ENCODE measurements at regions not wholly inside any gene's neighbourhood (a gene's known extent, or its start where the extent isn't known, plus 50 kb on each side); places are given as distances from the start of the nearest gene placed in this dataset.

GRCh38 chr3:135419155-135419554 is 546.4 kb upstream of the PPP2R3A start:
- TF ChIP-seq, protein P1, sequence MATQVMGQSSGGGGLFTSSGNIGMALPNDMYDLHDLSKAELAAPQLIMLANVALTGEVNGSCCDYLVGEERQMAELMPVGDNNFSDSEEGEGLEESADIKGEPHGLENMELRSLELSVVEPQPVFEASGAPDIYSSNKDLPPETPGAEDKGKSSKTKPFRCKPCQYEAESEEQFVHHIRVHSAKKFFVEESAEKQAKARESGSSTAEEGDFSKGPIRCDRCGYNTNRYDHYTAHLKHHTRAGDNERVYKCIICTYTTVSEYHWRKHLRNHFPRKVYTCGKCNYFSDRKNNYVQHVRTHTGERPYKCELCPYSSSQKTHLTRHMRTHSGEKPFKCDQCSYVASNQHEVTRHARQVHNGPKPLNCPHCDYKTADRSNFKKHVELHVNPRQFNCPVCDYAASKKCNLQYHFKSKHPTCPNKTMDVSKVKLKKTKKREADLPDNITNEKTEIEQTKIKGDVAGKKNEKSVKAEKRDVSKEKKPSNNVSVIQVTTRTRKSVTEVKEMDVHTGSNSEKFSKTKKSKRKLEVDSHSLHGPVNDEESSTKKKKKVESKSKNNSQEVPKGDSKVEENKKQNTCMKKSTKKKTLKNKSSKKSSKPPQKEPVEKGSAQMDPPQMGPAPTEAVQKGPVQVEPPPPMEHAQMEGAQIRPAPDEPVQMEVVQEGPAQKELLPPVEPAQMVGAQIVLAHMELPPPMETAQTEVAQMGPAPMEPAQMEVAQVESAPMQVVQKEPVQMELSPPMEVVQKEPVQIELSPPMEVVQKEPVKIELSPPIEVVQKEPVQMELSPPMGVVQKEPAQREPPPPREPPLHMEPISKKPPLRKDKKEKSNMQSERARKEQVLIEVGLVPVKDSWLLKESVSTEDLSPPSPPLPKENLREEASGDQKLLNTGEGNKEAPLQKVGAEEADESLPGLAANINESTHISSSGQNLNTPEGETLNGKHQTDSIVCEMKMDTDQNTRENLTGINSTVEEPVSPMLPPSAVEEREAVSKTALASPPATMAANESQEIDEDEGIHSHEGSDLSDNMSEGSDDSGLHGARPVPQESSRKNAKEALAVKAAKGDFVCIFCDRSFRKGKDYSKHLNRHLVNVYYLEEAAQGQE (IDR thresholded peaks at IDR 0.05; ENCODE audit: borderline replicate concordance) = no peak
- no peak for TF ChIP-seq RAD21 (conservative IDR thresholded peaks at IDR 0.05)
- TF ChIP-seq CTCF (IDR thresholded peaks at IDR 0.05; ENCODE audit: poor library complexity, severe bottlenecking) = no peak
- Histone ChIP-seq H3K27me3 (ENCODE audit: insufficient read depth, low read depth, low read length) (no peaks in the 10 kb centered on the region), H4K20me1 (ENCODE audit: insufficient read depth) (no peaks in the 10 kb centered on the region), H3K36me3 (ENCODE audit: insufficient read depth, low read length) (no peaks in the 10 kb centered on the region), H3K4me2 (ENCODE audit: low read length) (no peak overlapping the region), H3K79me2 (replicated peaks; ENCODE audit: insufficient read depth, low read length) (no peaks in the 10 kb centered on the region), H3K9me2 (ENCODE audit: insufficient read depth, low read length) (no peaks in the 10 kb centered on the region), H3K9me3 (ENCODE audit: low read length) (no peaks in the 10 kb centered on the region), H3K27ac (ENCODE audit: low read length) (no peak overlapping the region), H3F3A (ENCODE audit: insufficient read depth, low read length, poor library complexity, severe bottlenecking) (no peaks in the 10 kb centered on the region), H2AFZ (ENCODE audit: low read depth, low read length) (no peak overlapping the region), H3K4me3 (ENCODE audit: low read length) (no peak overlapping the region), H3K9ac (ENCODE audit: low read length) (no peak overlapping the region)

DNA sequence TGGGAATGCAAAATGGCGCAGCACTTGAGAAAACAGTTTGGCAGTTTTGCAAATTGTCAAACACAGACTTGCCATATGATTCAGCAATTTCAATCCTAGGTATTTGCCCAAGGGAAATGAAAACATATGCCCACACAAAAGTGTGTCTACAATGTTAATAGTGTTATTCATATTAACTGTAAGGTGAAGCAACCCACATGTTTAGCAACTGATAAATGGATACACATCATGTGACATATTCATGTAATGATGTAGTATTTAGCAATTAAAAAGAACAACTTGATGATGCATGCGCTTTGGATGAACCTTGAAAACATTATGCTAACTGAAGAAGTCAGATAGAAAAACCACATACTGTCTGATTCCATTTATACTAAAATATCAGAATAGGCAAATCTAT is 539.0 kb upstream of the PPP2R3A start:
- Histone ChIP-seq H3K27me3 (ENCODE audit: insufficient read depth, low read depth, low read length) (no peaks in the 10 kb centered on the region), H3K36me3 (ENCODE audit: insufficient read depth, low read length) (no peaks in the 10 kb centered on the region), H3K9ac (ENCODE audit: low read length) (no peak overlapping the region), H3K27ac (ENCODE audit: low read length) (no peak overlapping the region), H3K79me2 (replicated peaks; ENCODE audit: insufficient read depth, low read length) (no peaks in the 10 kb centered on the region), H3K9me3 (ENCODE audit: low read length) (no peaks in the 10 kb centered on the region), H3K9me2 (ENCODE audit: insufficient read depth, low read length) (no peaks in the 10 kb centered on the region), H3K4me3 (ENCODE audit: low read length) (no peak overlapping the region), H3F3A (ENCODE audit: insufficient read depth, low read length, poor library complexity, severe bottlenecking) (no peaks in the 10 kb centered on the region), H4K20me1 (ENCODE audit: insufficient read depth) (no peaks in the 10 kb centered on the region), H2AFZ (ENCODE audit: low read depth, low read length) (no peak overlapping the region), H3K4me2 (ENCODE audit: low read length) (no peak overlapping the region)
- TF ChIP-seq POLR2AphosphoS5 (IDR thresholded peaks at IDR 0.05) (no peak), SMC3 (conservative IDR thresholded peaks at IDR 0.05; ENCODE audit: poor library complexity) (no peak), MXI1 (conservative IDR thresholded peaks at IDR 0.05; ENCODE audit: poor library complexity, severe bottlenecking) (no peak), TAF1 (IDR thresholded peaks at IDR 0.05; ENCODE audit: low read depth) (no peak), CTCF (IDR thresholded peaks at IDR 0.05; ENCODE audit: poor library complexity, severe bottlenecking) (no peak), EP300 (conservative IDR thresholded peaks at IDR 0.05; ENCODE audit: poor library complexity, severe bottlenecking) (no peak), EZH2 (IDR thresholded peaks at IDR 0.05; ENCODE audit: borderline replicate concordance, insufficient read depth, low read length, poor library complexity, severe bottlenecking) (no peak), RAD21 (conservative IDR thresholded peaks at IDR 0.05) (no peak)
- TF ChIP-seq, protein P1 (IDR thresholded peaks at IDR 0.05; ENCODE audit: borderline replicate concordance) = no peak

Data from neural cell (in vitro differentiated cells).